HEK293 (cell line): ENCODE measurements at regions not wholly inside any gene's neighbourhood (a gene's known extent, or its start where the extent isn't known, plus 50 kb on each side); places are given as distances from the start of the nearest gene placed in this dataset.

Source experiments
- ZFP3 ChIP-seq: fragments of 450-650 bp; formaldehyde crosslinking; IDR thresholded peaks from 2 replicates; pipeline ENCODE4 v1.5.1; 2016; ENCODE audit warnings: low read depth, missing biosample characterization, missing genetic modification characterization
- ZNF23 ChIP-seq: fragments of 450-650 bp; formaldehyde crosslinking; IDR thresholded peaks from 2 replicates; pipeline ENCODE4 v1.5.1; 2016; ENCODE audit warnings: missing biosample characterization, missing genetic modification characterization, borderline replicate concordance
- TF ChIP-seq, protein P1 (sequence below): fragments of 450-650 bp; formaldehyde crosslinking; IDR thresholded peaks from 2 replicates; pipeline ENCODE4 v1.5.1; 2016; ENCODE audit warnings: missing biosample characterization, missing genetic modification characterization
- TF ChIP-seq, protein P2 (sequence below): fragments of 450-650 bp; formaldehyde crosslinking; IDR thresholded peaks from 2 replicates; pipeline ENCODE4 v1.5.1; 2016; ENCODE audit warnings: missing biosample characterization, missing genetic modification characterization

- TF ChIP-seq, protein P1, sequence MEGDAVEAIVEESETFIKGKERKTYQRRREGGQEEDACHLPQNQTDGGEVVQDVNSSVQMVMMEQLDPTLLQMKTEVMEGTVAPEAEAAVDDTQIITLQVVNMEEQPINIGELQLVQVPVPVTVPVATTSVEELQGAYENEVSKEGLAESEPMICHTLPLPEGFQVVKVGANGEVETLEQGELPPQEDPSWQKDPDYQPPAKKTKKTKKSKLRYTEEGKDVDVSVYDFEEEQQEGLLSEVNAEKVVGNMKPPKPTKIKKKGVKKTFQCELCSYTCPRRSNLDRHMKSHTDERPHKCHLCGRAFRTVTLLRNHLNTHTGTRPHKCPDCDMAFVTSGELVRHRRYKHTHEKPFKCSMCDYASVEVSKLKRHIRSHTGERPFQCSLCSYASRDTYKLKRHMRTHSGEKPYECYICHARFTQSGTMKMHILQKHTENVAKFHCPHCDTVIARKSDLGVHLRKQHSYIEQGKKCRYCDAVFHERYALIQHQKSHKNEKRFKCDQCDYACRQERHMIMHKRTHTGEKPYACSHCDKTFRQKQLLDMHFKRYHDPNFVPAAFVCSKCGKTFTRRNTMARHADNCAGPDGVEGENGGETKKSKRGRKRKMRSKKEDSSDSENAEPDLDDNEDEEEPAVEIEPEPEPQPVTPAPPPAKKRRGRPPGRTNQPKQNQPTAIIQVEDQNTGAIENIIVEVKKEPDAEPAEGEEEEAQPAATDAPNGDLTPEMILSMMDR (tag by site-specific recombination): no peak
- TF ChIP-seq, protein P2, sequence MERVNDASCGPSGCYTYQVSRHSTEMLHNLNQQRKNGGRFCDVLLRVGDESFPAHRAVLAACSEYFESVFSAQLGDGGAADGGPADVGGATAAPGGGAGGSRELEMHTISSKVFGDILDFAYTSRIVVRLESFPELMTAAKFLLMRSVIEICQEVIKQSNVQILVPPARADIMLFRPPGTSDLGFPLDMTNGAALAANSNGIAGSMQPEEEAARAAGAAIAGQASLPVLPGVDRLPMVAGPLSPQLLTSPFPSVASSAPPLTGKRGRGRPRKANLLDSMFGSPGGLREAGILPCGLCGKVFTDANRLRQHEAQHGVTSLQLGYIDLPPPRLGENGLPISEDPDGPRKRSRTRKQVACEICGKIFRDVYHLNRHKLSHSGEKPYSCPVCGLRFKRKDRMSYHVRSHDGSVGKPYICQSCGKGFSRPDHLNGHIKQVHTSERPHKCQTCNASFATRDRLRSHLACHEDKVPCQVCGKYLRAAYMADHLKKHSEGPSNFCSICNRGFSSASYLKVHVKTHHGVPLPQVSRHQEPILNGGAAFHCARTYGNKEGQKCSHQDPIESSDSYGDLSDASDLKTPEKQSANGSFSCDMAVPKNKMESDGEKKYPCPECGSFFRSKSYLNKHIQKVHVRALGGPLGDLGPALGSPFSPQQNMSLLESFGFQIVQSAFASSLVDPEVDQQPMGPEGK (tag by site-specific recombination): no peak
- TF ChIP-seq ZFP3 (no peak), ZNF23 (tag by site-specific recombination) (no peak)
Measured at GRCh38 chr3:117442566-117442965, 733.0 kb downstream of the TUSC7 start.
